Upper lobe of left lung (tissue), 4 donors: ENCODE measurements at regions not wholly inside any gene's neighbourhood (a gene's known extent, or its start where the extent isn't known, plus 50 kb on each side); places are given as distances from the start of the nearest gene placed in this dataset.

Experiments
- EP300 ChIP-seq, 4 donors: sonication (generic); formaldehyde crosslinking; IDR thresholded peaks; one replicate each; pipeline ENCODE4 v1.5.1; 2017; ENCODE audit warnings: antibody characterized with exemption in 4 of 4, control low read depth in 2 of 4
- POLR2A ChIP-seq, 4 donors: fragments of 450-650 bp; IDR thresholded peaks; one replicate each; pipeline ENCODE4 v1.5.1; 2016 to 2017; ENCODE audit warnings: antibody characterized with exemption in 4 of 4, mild to moderate bottlenecking in 2 of 4
- POLR2AphosphoS5 ChIP-seq, 2 donors: sonication (generic); formaldehyde crosslinking; IDR thresholded peaks; one replicate each; pipeline ENCODE4 v1.5.1; 2017; ENCODE audit warnings: antibody characterized with exemption in 2 of 2
- TF ChIP-seq, protein P1 (sequence below), 6 experiments: fragments of 450-650 bp in 4 of 6; fragments of 200-600 bp in 2 of 6; sonication (generic) in 2 of 6; IDR thresholded peaks; one replicate each; pipeline ENCODE4 v1.5.1; 2016 to 2019; ENCODE audit warnings: antibody characterized with exemption in 6 of 6

DNA sequence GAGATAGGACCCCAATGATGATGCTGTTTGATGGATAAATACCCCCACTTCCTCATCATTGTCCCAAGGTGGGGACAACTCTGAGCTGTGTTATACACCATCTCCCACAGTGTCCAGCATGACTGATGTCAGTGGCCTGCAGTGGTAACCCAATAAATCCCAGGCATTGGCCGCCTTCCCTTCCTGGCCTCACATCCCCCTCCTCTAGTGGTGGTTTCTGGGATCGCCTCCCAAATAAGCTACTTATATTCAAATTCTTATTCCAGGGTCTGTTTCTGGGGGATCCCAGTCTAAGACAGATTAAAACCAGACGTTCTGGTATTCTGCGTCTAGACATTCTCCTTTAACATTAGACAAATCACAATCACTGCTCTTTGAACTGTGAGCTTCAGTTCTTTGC lies 90.6 kb downstream of the SCP2D1 start:
- TF ChIP-seq, protein P1, sequence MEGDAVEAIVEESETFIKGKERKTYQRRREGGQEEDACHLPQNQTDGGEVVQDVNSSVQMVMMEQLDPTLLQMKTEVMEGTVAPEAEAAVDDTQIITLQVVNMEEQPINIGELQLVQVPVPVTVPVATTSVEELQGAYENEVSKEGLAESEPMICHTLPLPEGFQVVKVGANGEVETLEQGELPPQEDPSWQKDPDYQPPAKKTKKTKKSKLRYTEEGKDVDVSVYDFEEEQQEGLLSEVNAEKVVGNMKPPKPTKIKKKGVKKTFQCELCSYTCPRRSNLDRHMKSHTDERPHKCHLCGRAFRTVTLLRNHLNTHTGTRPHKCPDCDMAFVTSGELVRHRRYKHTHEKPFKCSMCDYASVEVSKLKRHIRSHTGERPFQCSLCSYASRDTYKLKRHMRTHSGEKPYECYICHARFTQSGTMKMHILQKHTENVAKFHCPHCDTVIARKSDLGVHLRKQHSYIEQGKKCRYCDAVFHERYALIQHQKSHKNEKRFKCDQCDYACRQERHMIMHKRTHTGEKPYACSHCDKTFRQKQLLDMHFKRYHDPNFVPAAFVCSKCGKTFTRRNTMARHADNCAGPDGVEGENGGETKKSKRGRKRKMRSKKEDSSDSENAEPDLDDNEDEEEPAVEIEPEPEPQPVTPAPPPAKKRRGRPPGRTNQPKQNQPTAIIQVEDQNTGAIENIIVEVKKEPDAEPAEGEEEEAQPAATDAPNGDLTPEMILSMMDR (IDR thresholded peaks at IDR 0.05), result no peak
- TF ChIP-seq EP300 (IDR thresholded peaks at IDR 0.05), result no peak
- TF ChIP-seq POLR2AphosphoS5 (IDR thresholded peaks at IDR 0.05), result no peak
- TF ChIP-seq POLR2A (IDR thresholded peaks at IDR 0.05), result no peak
